ENCODE measurements at regions not wholly inside any gene's neighbourhood (a gene's known extent, or its start where the extent isn't known, plus 50 kb on each side); places are given as distances from the start of the nearest gene placed in this dataset.
"Not testable (repeated sequence)": the region's sequence is repeated elsewhere in the genome, so short reads cannot be mapped to it uniquely, and the experiment has no call there.

DNA sequence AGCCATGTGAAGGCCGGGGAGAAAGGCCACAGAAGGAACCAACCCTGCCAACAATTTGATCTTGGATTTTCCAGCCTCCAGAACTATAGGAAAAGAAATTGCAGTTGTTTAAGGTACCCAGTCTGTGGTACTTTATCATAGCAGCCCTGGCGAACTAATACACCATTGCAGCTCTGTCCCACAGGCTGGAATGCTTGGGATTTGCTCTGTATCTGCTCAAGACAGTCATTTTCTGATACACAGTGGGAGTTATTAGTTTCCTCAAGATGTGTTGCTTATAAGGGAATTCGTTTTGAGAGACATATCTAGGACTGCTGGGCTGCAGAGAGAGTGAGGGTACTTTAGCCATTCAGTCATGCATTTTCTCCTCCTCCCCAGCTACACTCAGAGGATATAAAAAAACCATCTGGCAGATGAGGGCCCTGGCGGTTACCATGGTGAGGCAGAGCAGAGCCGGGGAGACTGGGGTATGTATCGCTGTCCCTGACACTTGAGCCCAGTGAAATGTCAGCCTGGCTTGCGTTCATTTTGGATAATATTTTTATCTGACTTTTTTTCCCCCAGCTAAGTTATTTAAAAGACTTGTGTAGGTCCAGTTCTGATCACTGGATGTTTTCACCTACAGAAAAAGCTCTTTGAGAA, 104.6 kb downstream of the DIRAS3 start:
- peak; percentile 92 for DNase-seq

DNA sequence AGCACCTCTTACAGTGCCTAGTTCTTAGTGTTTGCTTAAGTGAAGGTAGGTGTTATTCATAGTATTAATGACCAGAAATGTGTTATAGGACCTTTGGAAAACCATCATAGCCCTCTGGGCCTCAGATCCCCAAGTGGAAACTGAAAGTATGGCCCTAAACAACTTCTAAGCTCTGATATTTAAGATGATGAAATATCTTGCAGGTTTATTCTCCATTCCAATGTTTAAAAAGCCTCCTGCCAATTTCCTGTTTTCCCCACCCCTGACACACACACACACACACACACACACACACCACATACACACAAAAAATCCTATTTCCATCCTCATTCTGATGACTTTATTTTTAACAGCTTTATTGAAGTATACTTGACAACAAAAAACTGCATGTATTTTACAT, 108.2 kb downstream of the DIRAS3 start:
- DNase-seq = no peak

DNA sequence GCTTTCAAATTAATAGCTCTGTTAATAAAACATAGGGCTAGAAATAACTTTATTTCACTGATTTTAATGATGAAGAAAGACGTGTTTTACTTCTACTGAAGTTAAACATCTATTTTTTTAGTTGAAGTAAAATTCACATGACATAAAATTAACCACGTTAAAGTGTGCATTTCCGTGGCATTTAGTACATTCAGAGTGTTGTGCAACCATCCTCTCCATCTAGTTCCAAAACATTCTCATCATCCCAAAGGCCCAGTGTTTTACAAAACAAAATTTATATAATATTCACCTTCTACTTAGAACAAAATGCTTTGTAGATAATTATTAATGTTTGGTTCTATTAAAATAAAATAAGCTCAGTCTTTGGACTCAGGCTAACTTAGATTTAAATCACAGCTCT, 108.5 kb upstream of the GNG12 start:
- DNase-seq = no peak

DNA sequence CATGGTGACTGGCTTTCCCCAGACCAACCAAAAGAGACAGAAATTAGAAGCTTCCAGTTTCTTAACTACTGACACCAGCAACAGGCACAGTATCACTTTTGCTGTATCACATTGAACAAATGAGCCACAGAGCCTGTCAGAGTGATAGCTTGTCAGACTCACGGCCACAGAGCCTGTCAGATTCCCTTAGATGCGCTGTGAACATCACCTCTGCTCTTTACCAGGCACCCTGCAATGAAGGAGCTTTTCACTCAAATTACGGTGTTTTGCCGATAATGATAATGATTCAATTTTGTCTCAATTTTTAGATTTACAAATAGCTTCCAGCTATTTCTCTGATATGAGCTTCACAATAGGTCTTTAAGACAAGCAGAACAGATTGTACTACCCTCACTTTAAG, 107.9 kb upstream of the GNG12 start:
- DNase-seq = no peak

DNA sequence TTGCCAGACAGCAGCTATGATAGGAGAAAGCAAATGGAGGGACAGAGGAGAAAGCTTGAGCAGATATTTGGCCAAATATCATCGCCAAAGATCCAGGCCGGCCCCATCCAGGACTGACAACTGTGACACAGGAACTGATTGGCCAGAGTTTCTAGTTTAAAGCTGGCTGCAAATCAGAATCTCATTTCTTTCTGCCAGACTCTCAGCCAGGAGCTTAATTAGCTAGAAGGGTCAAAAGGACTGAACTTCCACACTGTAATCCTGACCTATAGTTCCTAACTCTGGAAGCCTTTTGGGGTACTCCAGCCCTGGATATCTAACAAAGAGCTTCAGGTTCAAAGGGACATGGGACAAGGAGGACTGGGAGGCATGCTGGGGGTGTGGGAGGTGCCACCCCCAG, 106.7 kb upstream of the GNG12 start:
- peak; percentile 19 for DNase-seq

DNA sequence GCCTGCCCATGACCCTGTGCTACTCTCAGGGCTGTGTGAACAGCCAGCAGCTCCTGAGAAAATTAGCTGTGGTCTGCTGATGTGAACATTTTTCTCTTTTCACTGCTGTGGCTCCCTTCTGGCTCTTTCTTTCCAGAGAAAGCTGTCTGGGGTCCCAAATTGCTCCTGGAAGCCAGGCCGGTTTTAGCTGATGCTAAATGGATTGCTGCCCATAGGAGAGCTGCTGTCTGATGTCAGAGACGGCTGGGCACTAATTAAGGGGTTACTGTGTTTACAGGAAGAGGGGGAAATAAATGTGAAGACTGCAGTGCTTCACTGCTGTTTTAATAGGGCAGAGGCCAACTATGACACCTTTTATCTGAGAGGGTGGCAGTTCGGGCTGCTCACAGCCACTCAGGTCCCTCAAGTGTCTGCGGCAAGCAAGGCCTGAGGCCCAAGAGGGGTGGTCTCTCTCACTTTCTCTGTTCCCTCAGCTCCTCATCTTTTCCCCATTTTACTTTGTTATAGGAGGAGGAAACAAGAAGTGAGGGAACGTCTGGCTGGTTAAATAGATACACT, 106.0 kb upstream of the GNG12 start:
- peak; percentile 53 for DNase-seq

DNA sequence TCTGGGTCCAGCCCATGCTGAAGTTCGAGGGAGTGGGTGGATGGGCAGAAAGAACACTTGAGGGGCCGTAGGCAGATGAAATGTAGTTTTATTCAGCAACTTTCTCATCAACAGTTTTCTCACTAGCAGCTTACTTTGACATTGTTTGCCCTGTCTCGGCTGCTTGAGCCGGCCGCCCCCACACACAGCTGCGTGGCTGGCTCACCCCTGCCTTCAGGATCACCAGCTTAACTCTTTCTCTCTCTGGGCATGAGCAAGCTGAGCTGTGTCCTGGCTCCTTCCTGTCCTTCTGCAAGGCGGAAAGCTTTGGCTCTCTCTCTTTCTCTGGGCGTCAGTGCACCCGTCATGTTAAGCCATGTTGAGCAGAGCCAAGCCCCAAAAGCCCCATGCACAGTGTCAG, 104.4 kb upstream of the GNG12 start:
- no peak for DNase-seq

DNA sequence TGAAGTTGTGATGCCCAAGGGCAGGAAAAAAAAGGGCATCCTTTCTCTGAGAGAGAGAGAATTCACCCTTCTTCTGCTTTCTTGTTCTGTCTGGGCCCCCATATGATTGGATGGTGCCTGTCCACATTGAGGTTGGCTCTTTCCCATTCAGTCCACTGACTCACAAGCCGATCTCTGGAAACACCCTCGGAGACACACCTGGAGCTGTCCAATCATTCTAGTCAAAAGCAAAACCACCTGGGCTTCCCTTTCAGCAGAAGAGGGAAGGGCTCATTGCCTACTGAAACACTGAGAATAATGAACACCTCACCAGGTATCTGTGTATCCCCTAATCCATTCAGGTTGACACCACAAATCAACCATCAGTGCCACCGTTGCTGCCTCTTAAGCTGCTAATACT, 103.7 kb upstream of the GNG12 start:
- no peak for DNase-seq

DNA sequence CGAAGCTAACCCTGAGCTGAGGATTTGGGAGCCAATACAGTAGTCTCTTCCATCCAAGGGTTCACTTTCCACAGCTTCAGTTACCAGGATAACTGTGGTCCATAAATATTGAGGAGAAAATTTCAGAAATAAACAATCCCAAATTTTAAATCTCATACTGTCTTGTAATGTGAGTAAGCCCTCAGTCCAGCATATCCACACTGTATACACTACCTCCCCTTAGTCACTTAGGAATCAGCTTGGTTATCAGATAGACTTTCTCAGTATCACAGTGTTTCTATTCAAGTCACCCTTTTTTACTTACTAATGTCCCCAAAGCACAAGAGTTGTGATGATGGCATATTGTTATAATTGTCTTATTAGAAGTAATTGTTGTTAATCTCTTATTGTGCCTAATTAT, 102.3 kb upstream of the GNG12 start:
- DNase-seq = no peak

DNA sequence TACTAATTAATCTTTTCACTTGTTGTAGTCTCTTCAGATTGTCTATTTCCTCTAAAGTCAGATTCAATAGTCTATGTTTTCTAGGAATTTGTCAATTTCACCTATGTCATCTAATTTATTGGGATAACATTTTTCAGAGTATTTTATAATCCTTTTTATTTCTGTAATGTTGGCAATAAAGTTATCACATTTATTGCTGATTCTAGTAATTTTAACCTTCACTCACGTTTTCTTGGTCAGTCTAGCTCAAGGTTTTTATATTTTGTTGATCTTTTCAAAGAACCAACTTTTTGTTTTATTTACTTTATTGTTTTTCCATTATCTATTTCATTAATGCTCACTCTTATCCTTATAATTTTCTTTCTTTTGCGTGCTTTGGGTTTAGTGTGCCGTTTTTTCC, 97.9 kb upstream of the GNG12 start:
- DNase-seq = no peak

DNA sequence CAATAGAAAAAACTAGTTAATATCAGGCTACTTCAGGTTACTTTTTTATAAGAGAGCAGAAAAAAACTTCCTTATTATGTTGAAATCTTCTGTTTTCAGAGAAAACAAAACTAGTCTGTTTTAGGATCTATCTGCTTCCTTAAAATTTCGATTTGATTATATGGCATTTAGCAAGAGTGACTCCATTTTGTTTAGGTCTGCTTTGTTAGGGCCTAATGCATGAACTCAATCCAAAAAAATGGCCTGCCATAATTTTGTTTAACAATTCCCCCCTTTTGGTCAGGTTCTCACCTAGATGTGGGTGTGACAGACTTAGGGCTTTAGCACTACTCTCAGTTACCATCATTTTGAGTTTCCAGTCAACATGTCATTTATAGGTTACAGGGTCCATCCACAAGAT, 89.8 kb upstream of the GNG12 start:
- no peak for DNase-seq

DNA sequence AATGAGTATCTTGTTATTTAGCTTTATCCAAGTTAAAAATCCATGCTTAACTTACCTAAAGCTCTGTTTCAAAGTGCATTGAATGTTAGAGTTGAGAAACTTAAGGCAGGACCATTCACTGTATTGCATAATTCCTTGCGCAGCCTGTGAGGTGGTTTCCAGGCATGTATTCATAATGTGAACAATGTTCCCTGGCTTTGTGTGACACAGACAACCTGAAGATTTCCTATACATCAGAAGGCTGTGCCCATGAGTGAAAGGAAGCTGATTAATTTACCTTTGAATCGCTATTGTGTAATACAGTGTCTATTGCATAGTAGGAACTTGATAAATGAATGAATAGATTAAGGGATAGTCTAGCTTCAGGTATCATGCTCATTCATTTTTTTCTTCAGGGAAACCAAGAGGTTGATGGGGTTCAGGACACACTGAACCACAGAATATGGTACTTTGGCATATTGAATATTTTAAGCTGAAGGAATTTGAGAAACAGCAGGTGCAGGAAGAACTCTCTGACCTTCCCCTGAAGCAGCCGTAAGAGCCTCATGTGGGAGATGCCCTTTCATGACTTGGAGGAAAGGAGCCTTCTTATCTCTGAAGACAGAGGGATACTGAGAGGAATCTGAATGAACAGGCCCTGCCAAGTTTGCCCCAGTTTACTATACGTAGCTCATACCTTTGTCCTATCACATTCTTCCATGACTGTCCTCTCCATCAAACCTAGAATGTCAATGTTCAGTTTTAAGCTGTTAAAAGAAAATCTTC, 88.6 kb upstream of the GNG12 start:
- no peak for DNase-seq

DNA sequence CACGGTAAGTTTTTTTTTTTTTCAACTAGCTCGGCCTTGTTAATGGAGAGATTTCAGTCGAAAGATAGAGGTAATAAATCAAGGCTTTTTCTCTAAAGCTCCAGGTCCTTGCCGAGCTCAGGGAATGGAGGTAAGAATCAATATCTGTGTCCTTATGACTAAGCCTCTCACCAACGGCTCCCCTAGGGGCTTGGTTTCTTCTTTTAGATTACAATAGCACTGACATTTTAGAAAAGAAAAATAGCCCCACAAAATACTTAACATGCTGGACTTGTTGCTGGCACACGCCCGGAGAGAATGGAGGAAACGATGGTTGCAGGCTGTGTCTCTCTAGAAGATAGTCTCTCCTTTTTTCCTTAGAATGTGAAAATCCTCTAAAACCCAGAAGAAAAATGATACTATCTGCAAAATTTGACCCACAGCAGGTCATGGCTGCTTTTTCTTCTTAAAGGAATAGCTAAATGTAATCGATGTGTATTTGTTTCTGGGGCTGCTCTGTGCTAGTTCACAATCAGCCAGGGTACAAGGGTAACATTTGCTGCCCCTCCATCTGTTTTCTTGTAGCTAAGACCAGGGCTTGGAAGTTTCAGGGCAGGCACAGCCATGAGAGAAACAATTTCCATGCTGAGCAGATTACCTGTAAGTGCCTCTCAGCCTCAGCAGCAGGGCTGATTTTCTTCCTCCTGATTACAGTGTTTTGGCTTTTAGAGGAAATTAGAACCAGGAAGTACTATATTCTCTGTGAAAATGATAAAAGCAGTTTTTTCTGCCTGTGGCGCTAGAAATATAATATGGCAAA, 86.2 kb upstream of the GNG12 start:
- DNase-seq = no peak

DNA sequence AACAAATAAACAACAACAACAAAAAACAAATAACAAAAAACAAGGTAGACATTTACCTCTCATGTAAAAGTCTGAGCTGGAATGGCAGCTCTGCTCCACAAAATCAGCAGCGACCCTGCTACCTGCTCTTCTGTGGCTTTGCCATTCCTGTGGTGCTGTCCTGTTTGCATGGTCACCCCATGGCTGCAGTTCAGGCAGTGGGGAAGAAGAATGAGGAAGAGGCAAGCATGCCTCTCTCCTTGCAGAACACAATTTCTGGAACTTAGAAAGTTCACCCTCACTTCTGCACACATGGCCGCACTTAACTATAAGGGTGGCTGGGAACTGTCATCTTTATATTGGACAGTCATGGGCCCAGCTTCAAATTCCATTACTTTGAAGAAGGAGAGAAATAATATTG, 84.8 kb upstream of the GNG12 start:
- DNase-seq = no peak

DNA sequence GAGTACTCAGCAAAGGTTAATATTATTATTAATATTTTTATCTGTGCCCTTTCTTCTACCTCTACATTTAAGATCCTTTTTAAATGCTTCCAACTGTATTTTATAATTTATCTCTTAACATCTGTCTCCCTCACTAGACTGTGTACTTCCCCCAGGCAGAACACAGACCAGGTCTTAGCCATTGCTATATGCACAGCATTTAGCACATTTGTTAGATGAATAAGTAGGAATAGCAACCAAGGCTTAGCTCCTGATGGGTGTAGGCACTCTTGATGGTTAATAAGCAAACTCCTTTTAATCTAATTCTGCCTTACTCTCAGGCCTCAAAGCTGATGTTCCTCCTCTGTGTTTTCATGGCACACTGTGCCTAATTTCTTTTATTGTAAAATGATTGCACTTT, 83.7 kb upstream of the GNG12 start:
- DNase-seq = no peak

DNA sequence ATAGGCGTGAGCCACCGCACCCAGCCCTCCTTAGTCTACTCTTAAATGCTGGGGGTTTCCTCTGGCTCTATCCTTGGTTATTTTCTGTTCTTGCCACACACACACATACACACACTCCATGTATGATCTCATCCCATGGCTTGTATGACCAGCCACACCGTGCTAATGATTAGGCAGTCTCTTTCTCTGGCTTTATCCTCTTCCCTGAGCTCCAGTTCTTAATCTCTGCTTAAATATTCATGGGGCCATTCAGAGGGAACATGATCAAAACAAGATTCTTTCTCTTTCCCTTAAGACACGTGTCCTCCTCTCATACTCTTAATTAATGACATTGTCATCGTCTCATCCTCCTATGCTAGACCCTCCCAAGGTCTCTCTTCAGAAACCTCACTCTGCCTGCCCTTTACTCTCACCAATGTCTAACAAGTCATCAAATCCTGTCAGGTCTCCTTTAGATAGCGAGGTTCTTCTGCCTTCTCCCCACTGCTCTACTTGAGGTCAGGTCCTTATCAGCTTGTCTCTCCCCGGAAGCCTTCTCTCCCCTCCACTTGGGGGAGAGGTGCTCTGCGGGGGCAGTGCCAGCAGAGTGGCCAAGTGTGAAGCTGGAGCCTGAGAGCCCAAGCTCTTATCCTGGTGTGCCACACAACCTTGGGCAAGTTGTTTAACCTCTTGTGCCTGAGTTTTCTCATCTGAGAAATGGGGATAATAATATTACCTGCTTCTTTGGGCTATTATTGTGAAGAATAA, 83.0 kb upstream of the GNG12 start:
- no peak for DNase-seq

DNA sequence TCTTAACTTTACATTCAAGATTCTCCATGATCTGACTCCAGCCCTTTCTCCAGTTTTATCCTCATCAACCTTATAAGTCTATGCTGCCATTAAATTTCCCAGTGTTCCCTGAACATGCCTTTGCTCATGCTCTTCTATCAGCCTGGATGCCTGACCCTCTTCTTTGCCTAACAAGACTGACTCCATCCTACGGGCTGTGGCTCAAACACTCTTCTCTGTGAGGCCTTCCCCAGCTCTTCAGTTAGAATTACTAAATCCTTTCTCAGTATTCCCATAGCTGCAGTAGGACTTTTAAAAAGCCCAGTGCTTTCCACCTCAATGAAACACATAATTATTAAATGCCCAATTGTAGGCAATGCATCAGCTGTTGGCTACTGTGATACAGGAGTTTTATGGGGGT, 76.5 kb upstream of the GNG12 start:
- DNase-seq = no peak

DNA sequence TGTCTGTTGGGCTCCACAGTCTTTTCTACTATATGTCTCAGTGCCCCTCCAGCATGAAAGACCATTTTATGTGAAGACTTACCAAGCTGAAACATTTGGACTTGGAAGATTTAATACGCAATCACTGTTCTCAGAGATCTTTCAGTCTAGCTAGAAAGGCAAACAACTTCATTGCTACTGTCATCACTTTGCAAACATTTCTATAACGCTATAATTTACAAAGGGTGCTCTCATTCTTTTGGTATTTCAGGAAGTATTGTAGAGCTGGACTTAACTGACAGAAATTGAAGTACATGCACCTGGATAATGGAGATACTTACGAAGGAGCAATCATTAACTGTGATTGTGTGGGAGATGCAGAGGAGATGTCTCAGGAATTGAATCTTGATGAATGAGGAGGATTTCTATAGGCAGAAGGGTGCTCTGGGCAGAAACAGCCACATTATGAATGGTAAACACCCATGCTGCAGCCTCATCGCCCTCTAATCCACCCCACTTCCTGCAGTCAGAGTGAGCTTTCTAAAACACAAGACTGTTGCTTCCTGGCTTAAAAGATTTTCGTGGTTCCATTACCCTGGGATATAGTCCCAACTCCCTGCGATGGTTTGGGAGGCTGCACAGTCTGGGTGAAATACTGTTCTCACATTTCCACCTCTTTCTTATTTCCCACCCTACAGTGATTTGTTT, 75.1 kb upstream of the GNG12 start:
- no peak for DNase-seq

DNA sequence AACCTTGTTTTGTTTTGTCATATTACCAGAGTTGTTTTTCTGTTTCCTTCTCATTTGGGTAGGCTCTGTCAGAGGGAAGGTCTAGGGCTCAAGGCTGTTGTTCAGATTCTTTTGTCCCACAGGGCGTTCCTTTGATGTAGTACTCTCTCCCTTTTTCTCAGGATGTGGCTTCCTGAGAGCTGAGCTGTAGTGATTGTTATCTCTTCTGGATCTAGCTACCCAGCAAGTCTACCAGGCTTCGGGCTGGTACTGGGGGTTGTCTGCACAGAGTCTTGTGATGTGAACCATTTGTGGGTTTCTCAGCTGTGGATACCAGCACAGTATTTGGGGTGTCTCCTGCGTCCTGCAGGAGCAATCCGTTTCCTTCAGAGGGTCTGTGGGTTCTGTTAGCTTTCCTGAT, 74.2 kb upstream of the GNG12 start:
- DNase-seq = not testable (repeated sequence)

DNA sequence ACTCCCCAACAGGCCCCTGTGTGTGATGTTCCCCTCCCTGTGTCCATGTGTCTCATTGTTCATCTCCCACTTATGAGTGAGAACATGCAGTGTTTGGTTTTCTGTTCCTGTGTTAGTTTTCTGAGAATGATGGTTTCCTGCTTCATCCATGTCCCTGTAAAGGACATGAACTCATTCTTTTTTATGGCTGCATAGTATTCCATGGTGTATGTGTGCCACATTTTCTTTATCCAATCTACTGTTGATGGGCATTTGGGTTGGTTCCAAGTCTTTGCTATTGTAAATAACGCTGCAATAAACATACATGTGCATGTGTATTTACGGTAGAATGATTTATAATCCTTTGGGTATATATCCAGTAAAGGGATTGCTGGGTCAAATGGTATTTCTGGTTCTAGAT, 72.7 kb upstream of the GNG12 start:
- not testable (repeated sequence) for DNase-seq

DNA sequence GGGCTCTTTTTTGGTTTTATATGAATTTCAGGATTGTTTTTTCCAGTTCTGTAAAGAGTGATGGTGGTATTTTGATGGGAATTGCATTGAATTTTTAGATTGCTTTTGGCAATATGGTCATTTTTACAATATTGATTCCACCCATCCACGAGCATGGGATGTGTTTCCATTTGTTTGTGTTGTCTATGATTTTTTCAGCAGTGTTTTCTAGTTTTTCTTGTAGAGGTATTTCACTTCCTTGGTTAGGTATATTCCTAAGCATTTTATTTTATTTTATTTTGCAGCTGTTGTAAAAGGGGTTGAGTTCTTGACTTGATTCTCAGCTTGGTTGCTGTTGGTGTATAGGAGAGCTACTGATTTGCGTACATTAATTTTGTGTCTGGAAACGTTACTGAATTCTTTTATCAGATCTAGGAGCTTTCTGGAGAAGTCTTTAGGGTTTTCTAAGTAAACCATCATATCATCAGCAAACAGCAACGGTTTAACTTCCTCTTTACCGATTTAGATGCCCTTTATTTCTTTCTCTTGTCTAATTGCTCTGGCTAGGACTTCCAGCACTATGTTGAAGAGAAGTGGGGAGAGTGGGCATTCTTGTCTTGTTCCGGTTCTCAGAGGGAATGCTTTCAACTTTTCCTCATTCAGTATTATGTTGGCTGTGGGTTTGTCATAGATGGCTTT, 69.4 kb upstream of the GNG12 start:
- not testable (repeated sequence) for DNase-seq
